Ascending aorta (tissue), 2 donors: ENCODE measurements at regions not wholly inside any gene's neighbourhood (a gene's known extent, or its start where the extent isn't known, plus 50 kb on each side); places are given as distances from the start of the nearest gene placed in this dataset.

Experiments
- DNase-seq, 2 donors: peaks; one replicate each; pipeline ENCODE4 v3.0.0-alpha.2; 2019; ENCODE audit warnings: low spot score in 2 of 2
- H3K27ac ChIP-seq, 2 donors: fragments of 200-600 bp; sonication (generic); one replicate each; pipeline ENCODE4 v1.5.1; 2016 to 2017; ENCODE audit warnings: mild to moderate bottlenecking in 1 of 2
- H3K27me3 ChIP-seq: fragments of 200-600 bp; sonication (generic); one replicate; pipeline ENCODE4 v1.5.1; 2017
- H3K36me3 ChIP-seq, 2 donors: fragments of 200-600 bp; sonication (generic); one replicate each; pipeline ENCODE4 v1.5.1; 2016
- H3K4me1 ChIP-seq, 2 donors: fragments of 200-600 bp; sonication (generic); one replicate each; pipeline ENCODE4 v1.5.1; 2016 to 2017; ENCODE audit warnings: mild to moderate bottlenecking in 1 of 2
- H3K4me3 ChIP-seq, 2 donors: fragments of 200-600 bp; sonication (generic); one replicate each; pipeline ENCODE4 v1.5.1; 2016 to 2017; ENCODE audit warnings: mild to moderate bottlenecking in 1 of 2
- H3K9me3 ChIP-seq, 2 donors: fragments of 200-600 bp; sonication (generic); one replicate each; pipeline ENCODE4 v1.5.1; 2016
- CTCF ChIP-seq, 3 experiments: fragments of 200-600 bp in 2 of 3; fragments of 450-650 bp in 1 of 3; sonication (generic) in 2 of 3; IDR thresholded peaks; one replicate each; pipeline ENCODE4 v1.5.1; 2016 to 2019; ENCODE audit warnings: antibody characterized with exemption in 3 of 3, mild to moderate bottlenecking in 1 of 3, moderate library complexity in 1 of 3
- intact Hi-C: fragments of 100-400 bp; cut with DNase I; formaldehyde crosslinking; loops from one replicate; pipeline ENCODE4 v1.15.1; 2023

GRCh38 chr7:53661645-53662217, 626.3 kb downstream of the POM121L12 start:
- no peak for TF ChIP-seq CTCF (IDR thresholded peaks at IDR 0.05)
- Histone ChIP-seq H3K4me1 (no peaks in the 10 kb centered on the region), H3K27ac (no peak overlapping the region), H3K4me3 (no peak overlapping the region), H3K9me3 (no peaks in the 10 kb centered on the region), H3K36me3 (no peaks in the 10 kb centered on the region), H3K27me3 (no peaks in the 10 kb centered on the region)
- intact Hi-C loops, result no loop called here
- no peak for DNase-seq

GRCh38 chr7:53672681-53673080, 637.2 kb downstream of the POM121L12 start:
- Histone ChIP-seq H3K27ac (no peak overlapping the region), H3K4me1 (no peaks in the 10 kb centered on the region), H3K27me3 (no peaks in the 10 kb centered on the region), H3K9me3 (peaks cover 0 to 5% of the 10 kb centered on the region in 2 donors), H3K4me3 (no peak overlapping the region), H3K36me3 (no peaks in the 10 kb centered on the region)
- intact Hi-C loops, result no loop called here
- no peak for TF ChIP-seq CTCF (IDR thresholded peaks at IDR 0.05)
- DNase-seq, result no peak

DNA sequence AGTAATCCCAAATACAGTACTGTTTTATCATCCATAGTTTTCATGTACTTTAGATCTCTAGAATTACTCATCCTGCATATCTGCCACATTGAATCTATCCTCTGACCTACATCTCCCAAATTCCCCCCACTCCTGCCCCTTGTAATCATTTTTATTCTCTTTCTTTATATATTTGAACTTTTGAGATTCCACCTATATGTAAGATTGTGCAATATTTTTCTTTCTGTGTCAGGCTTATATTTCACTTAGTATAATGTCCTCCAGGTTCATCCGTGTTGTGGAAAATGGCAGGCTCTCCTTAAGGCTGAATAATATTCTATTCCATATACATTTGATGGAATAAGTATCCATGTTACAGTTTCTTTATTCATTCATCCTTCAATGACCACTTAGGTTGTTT, 640.4 kb downstream of the POM121L12 start:
- Histone ChIP-seq H3K27me3 (no peaks in the 10 kb centered on the region), H3K27ac (no peak overlapping the region), H3K36me3 (no peaks in the 10 kb centered on the region), H3K9me3 (peaks cover 0 to 4% of the 10 kb centered on the region in 2 donors), H3K4me1 (no peaks in the 10 kb centered on the region), H3K4me3 (no peak overlapping the region)
- DNase-seq, result no peak
- TF ChIP-seq CTCF (IDR thresholded peaks at IDR 0.05), result no peak
- intact Hi-C loops, result no loop called here

GRCh38 chr7:53684693-53685092, 649.3 kb downstream of the POM121L12 start:
- H3K4me1 ChIP-seq, result no peaks in the 10 kb centered on the region
- H3K4me3 ChIP-seq, result no peak overlapping the region
- no peak for TF ChIP-seq CTCF (IDR thresholded peaks at IDR 0.05)
- H3K27me3 ChIP-seq, result no peaks in the 10 kb centered on the region
- no peaks in the 10 kb centered on the region for H3K36me3 ChIP-seq
- H3K27ac ChIP-seq, result no peak overlapping the region
- intact Hi-C loops, result no loop called here
- H3K9me3 ChIP-seq, result no peaks in the 10 kb centered on the region
- no peak for DNase-seq

DNA sequence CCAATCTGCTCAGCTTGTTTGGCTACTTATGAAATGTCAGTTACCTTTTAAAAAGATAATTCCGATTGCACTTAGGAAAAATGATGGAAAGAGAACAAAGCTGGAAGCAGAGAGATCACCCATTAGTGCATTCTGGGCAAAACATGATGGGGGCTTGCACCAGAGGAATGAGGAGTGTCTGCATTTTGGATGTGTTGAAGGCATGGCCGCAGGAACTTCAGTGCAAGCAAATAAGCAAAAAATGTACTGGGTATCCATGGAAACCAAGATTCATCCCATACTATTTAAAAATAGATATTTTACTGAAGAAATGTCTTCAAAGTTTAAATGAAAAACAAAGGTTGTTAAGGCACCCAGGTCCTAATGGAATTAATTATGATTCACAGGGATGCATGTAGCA, 655.0 kb downstream of the POM121L12 start:
- TF ChIP-seq CTCF (IDR thresholded peaks at IDR 0.05), result no peak
- Histone ChIP-seq H3K27ac (no peak overlapping the region), H3K4me1 (no peaks in the 10 kb centered on the region), H3K27me3 (no peaks in the 10 kb centered on the region), H3K4me3 (no peak overlapping the region), H3K36me3 (no peaks in the 10 kb centered on the region), H3K9me3 (no peaks in the 10 kb centered on the region)
- intact Hi-C loops, result no loop called here
- no peak for DNase-seq

DNA sequence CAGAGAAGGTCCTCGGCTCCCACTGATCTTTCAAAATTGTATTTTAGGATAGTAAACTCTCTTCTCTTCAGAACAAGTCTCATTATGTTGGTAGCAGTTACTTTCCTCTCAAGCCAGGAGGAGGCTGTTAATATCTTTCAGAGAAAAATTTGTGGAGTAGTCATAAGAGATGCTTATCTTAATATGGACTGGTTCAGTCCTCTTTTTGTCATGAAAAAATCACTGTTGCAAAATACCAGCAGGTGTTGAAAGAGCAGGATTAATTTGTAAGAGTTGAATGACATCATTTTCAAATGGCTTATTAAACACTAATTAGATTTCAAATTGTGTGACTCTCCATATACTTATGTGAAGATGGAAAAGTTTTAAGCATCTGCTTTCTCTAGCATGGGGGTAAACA, 662.5 kb downstream of the POM121L12 start:
- no peaks in the 10 kb centered on the region for H3K9me3 ChIP-seq

More for the DNA sequence above, 662.5 kb downstream of the POM121L12 start:
- no peaks in the 10 kb centered on the region for H3K27me3 ChIP-seq
- intact Hi-C loops, result no loop called here
- DNase-seq, result no peak
- H3K36me3 ChIP-seq, result no peaks in the 10 kb centered on the region
- no peaks in the 10 kb centered on the region for H3K4me1 ChIP-seq
- H3K27ac ChIP-seq, result no peak overlapping the region
- no peak overlapping the region for H3K4me3 ChIP-seq
- no peak for TF ChIP-seq CTCF (IDR thresholded peaks at IDR 0.05)
